GM12864 (cell line): ENCODE measurements at regions not wholly inside any gene's neighbourhood (a gene's known extent, or its start where the extent isn't known, plus 50 kb on each side); places are given as distances from the start of the nearest gene placed in this dataset.

ENCODE experiments used
- DNase-seq: peaks from one replicate; pipeline ENCODE4 v3.0.0-alpha.2; 2011; ENCODE audit warnings: low read depth
- H3K4me3 ChIP-seq: 2 replicates; pipeline ENCODE4 v1.5.1; 2011; ENCODE audit warnings: mild to moderate bottlenecking, low read depth, low read length, control low read depth
- CTCF ChIP-seq: IDR thresholded peaks from 2 replicates; pipeline ENCODE4 v1.5.1; 2011; ENCODE audit warnings: low read depth, mild to moderate bottlenecking, moderate library complexity, low read length, control low read depth, inconsistent platforms; ENCODE audit errors: missing control alignments

GRCh38 chr6:71430018-71430417, 141.4 kb downstream of the OGFRL1 start:
- TF ChIP-seq CTCF = no peak
- no peak for DNase-seq
- H3K4me3 ChIP-seq = no peak overlapping the region

GRCh38 chr6:71433441-71433840, 144.8 kb downstream of the OGFRL1 start:
- H3K4me3 ChIP-seq = no peak overlapping the region
- no peak for TF ChIP-seq CTCF
- no peak for DNase-seq

GRCh38 chr6:71444222-71444621, 155.6 kb downstream of the OGFRL1 start:
- no peak overlapping the region for H3K4me3 ChIP-seq
- DNase-seq = no peak
- no peak for TF ChIP-seq CTCF

- TF ChIP-seq CTCF = no peak
- no peak for DNase-seq
- no peak overlapping the region for H3K4me3 ChIP-seq
These were observed 157.4 kb downstream of the OGFRL1 start for GRCh38 chr6:71446057-71446456.

- no peak for TF ChIP-seq CTCF
- H3K4me3 ChIP-seq = no peak overlapping the region
- DNase-seq = no peak
These were observed 157.9 kb downstream of the OGFRL1 start for GRCh38 chr6:71446470-71446869.

- no peak for DNase-seq
- H3K4me3 ChIP-seq = no peak overlapping the region
- TF ChIP-seq CTCF = no peak
These were observed 164.2 kb downstream of the OGFRL1 start for GRCh38 chr6:71452697-71453370.

DNA sequence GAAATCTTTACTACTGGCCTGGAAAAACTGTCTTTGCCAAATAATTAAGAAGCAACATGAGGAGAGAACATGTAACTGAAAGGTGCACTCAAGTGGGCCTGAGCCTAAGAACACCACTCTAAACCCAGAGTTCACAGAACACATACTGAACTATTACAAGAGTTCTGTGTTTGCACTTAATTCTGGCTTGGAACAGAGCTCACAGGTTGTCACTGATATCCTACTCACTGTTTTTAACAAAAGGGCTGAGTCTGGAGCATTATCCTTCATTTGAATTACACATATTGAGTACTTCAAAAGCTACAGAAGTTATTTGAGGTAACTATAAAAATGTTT, 164.7 kb downstream of the OGFRL1 start:
- no peak overlapping the region for H3K4me3 ChIP-seq
- TF ChIP-seq CTCF = no peak
- DNase-seq = no peak
